ENCODE measurements at regions not wholly inside any gene's neighbourhood (a gene's known extent, or its start where the extent isn't known, plus 50 kb on each side); places are given as distances from the start of the nearest gene placed in this dataset.

- Histone ChIP-seq H3K79me2 (ENCODE audit: insufficient read depth, low read depth, low read length) (no peaks in the 10 kb centered on the region), H3K27ac (ENCODE audit: low read depth, low read length, poor library complexity, severe bottlenecking) (no peak overlapping the region), H3K4me2 (ENCODE audit: low read length) (no peak overlapping the region), H3K9me2 (ENCODE audit: insufficient read depth, low read length) (no peaks in the 10 kb centered on the region), H4K20me1 (ENCODE audit: insufficient read depth, low read length) (no peaks in the 10 kb centered on the region), H3K9me3 (ENCODE audit: low read length) (peaks cover 4% of the 10 kb centered on the region; the same call in 1 of the 2 replicates), H2AFZ (ENCODE audit: low read length) (no peak overlapping the region), H3K4me3 (ENCODE audit: low read depth, low read length, poor library complexity, severe bottlenecking) (no peak overlapping the region), H3K36me3 (ENCODE audit: insufficient read depth, low read length) (no peaks in the 10 kb centered on the region), H3K4me1 (ENCODE audit: insufficient read depth, low read length, poor library complexity, severe bottlenecking) (no peaks in the 10 kb centered on the region)
- DNase-seq (ENCODE audit: low spot score): no peak
- no peak for TF ChIP-seq EZH2phosphoT487 (IDR thresholded peaks at IDR 0.05; ENCODE audit: borderline replicate concordance, low read depth, low read length)
- no peak for TF ChIP-seq CTCF (conservative IDR thresholded peaks at IDR 0.05; ENCODE audit: low read length)
- BruUV-seq (replicated peaks): no TSS peak
- ChIA-PET POLR2A (no interaction called here), CTCF (ENCODE audit: unreplicated experiment) (no interaction called here)
- intact Hi-C loops (cut with micrococcal nuclease; ENCODE audit: unreplicated experiment): no loop called here
Observed at GRCh38 chr3:5321666-5322340, 134.3 kb downstream of the EDEM1 start.

GRCh38 chr3:5324780-5325179 lies 137.3 kb downstream of the EDEM1 start:
- no peaks in the 10 kb centered on the region for H3K79me2 ChIP-seq (ENCODE audit: insufficient read depth, low read depth, low read length)
- no TSS peak for BruUV-seq (replicated peaks)
- intact Hi-C loops (cut with micrococcal nuclease; ENCODE audit: unreplicated experiment): no loop called here

More at GRCh38 chr3:5324780-5325179, 137.3 kb downstream of the EDEM1 start:
- Histone ChIP-seq H3K27ac (ENCODE audit: low read depth, low read length, poor library complexity, severe bottlenecking) (no peak overlapping the region), H3K9me3 (ENCODE audit: low read length) (no peaks in the 10 kb centered on the region), H3K4me3 (ENCODE audit: low read depth, low read length, poor library complexity, severe bottlenecking) (no peak overlapping the region), H3K4me2 (ENCODE audit: low read length) (no peak overlapping the region), H4K20me1 (ENCODE audit: insufficient read depth, low read length) (no peaks in the 10 kb centered on the region), H2AFZ (ENCODE audit: low read length) (no peak overlapping the region), H3K9me2 (ENCODE audit: insufficient read depth, low read length) (no peaks in the 10 kb centered on the region), H3K36me3 (ENCODE audit: insufficient read depth, low read length) (no peaks in the 10 kb centered on the region), H3K4me1 (ENCODE audit: insufficient read depth, low read length, poor library complexity, severe bottlenecking) (no peaks in the 10 kb centered on the region)
- ChIA-PET POLR2A (no interaction called here), CTCF (ENCODE audit: unreplicated experiment) (no interaction called here)
- no peak for DNase-seq (ENCODE audit: low spot score)
- TF ChIP-seq CTCF (conservative IDR thresholded peaks at IDR 0.05; ENCODE audit: low read length): no peak
- TF ChIP-seq EZH2phosphoT487 (IDR thresholded peaks at IDR 0.05; ENCODE audit: borderline replicate concordance, low read depth, low read length): no peak

Measured in OCI-LY7 (cell line).